Activated CD8-positive, alpha-beta T cell treated with anti-CD3 and anti-CD28 coated beads for 36 hours (primary cell): ENCODE measurements at regions not wholly inside any gene's neighbourhood (a gene's known extent, or its start where the extent isn't known, plus 50 kb on each side); places are given as distances from the start of the nearest gene placed in this dataset.

Source experiments
- ATAC-seq: fragments of 200-7000 bp; cut with Tn5 transposase; one replicate; pipeline ENCODE4 v1.10.0; 2021; ENCODE audit warnings: mild to moderate bottlenecking, moderate library complexity
- CTCF ChIA-PET: fragments of 350-600 bp; sonication (Branson Sonifier 250); formaldehyde crosslinking; loops from one replicate; lab custom pipeline; 2021; ENCODE audit warnings: antibody characterized with exemption; lab: Charles Lee
- POLR2A ChIA-PET: fragments of 350-600 bp; sonication (Branson Sonifier 250); formaldehyde crosslinking; loops from one replicate; lab custom pipeline; 2021; ENCODE audit warnings: antibody characterized with exemption; lab: Charles Lee
- DNase-seq: peaks from one replicate; pipeline ENCODE4 v3.0.0-alpha.2; 2020
- H3K27ac Mint-ChIP-seq: one replicate; pipeline ENCODE4 v1.8.0; 2021; ENCODE audit warnings: mild to moderate bottlenecking, mixed read lengths
- H3K27me3 Mint-ChIP-seq: one replicate; pipeline ENCODE4 v1.8.0; 2021; ENCODE audit warnings: mixed read lengths
- H3K36me3 Mint-ChIP-seq: one replicate; pipeline ENCODE4 v1.8.0; 2021; ENCODE audit warnings: low read depth, mixed read lengths
- H3K4me1 Mint-ChIP-seq: one replicate; pipeline ENCODE4 v1.8.0; 2021; ENCODE audit warnings: low read depth, mixed read lengths
- H3K4me3 Mint-ChIP-seq: one replicate; pipeline ENCODE4 v1.8.0; 2021; ENCODE audit warnings: mild to moderate bottlenecking, moderate library complexity, mixed read lengths
- H3K9me3 Mint-ChIP-seq: one replicate; pipeline ENCODE4 v1.8.0; 2021; ENCODE audit warnings: mixed read lengths
- CTCF ChIP-seq: fragments of 200-600 bp; IDR thresholded peaks from one replicate; pipeline ENCODE4 v1.8.0; 2022; ENCODE audit warnings: antibody characterized with exemption, mild to moderate bottlenecking
- intact Hi-C: fragments of 100-400 bp; cut with micrococcal nuclease; formaldehyde crosslinking; loops from one replicate; pipeline ENCODE4 v1.10.0; 2022

DNA sequence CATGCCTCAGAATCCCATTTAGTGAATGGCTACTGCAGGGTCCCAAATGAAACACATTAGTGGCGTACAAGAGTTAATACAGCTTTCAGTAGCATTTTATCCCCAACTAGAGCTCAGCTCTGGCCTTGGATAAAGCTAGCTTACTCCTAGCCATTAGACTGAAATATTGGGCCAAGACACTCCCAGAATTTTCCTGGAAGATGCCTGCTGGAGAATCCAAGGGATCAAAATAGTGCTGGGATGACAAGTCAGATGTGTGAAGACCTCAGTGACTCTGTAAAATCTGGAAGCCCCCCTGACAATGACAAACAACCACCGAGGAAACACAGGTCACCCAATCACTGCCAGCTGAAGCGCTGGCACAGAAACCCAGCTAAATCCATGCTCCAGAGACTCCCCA, 303.1 kb upstream of the SORL1-AS1 start:
- no peak for DNase-seq
- ChIA-PET CTCF (interaction anchor here (1.2 kb wide), 1 partner anchor 14 kb away, joined by 3 read pairs; no protein-coding TSS in a partner anchor), POLR2A (no interaction called here)
- H3K27me3 Mint-ChIP-seq: no peaks in the 10 kb centered on the region
- no peak overlapping the region for H3K27ac Mint-ChIP-seq
- ATAC-seq: no peak
- no peaks in the 10 kb centered on the region for H3K9me3 Mint-ChIP-seq
- no peak for TF ChIP-seq CTCF
- no peak overlapping the region for H3K4me3 Mint-ChIP-seq
- H3K4me1 Mint-ChIP-seq: no peaks in the 10 kb centered on the region
- intact Hi-C loops: no loop called here
- H3K36me3 Mint-ChIP-seq: no peaks in the 10 kb centered on the region

DNA sequence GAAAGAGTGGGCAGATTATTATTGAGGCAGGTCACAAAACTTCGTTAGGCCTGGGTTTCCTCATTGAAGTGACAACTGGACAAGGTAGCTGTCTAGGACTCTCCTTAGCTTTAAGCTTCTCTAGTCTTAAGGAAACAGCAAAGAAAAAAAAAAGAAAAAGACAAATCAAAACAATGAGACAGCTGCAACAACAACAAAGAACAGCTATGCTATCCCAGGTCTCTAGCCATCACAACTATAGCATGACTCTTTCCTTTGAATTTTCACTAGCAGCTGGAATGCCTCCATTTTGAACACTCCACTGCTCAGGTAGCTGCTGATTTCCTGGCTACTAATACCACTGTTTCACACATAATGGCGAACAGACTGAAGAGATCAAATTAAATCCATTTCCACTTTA, 302.4 kb upstream of the SORL1-AS1 start:
- ChIA-PET CTCF (interaction anchor here (1.2 kb wide), 1 partner anchor 13 kb away, joined by 3 read pairs; no protein-coding TSS in a partner anchor), POLR2A (interaction anchor here (1.0 kb wide), 1 partner anchor 75 kb away, joined by 3 read pairs; no protein-coding TSS in a partner anchor)
- Mint-ChIP-seq H3K4me3 (no peak overlapping the region), H3K27me3 (no peaks in the 10 kb centered on the region), H3K9me3 (no peaks in the 10 kb centered on the region), H3K27ac (no peak overlapping the region), H3K4me1 (no peaks in the 10 kb centered on the region), H3K36me3 (no peaks in the 10 kb centered on the region)
- no peak for ATAC-seq
- intact Hi-C loops: no loop called here
- DNase-seq: no peak
- no peak for TF ChIP-seq CTCF

DNA sequence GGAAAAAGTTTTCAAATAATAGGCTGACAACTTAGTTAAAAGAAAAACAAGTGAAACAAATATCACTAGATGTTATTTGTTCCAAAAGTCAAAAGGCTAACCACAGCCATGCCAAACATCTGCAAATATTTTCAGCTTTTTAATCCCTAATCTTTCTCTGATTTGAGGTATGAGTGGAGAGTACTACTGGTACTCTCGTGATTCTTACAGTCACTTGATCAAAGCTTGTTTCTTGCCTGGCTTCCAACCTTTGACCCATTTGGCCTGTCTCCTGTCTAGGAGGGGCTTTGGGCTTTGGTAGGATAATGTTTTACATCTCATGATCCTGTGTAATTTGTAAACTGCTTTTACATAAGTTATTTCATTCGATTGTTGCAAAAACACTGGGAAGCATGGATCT, 301.8 kb upstream of the SORL1-AS1 start:
- no peaks in the 10 kb centered on the region for H3K4me1 Mint-ChIP-seq
- H3K36me3 Mint-ChIP-seq: no peaks in the 10 kb centered on the region
- ATAC-seq: no peak
- intact Hi-C loops: no loop called here
- TF ChIP-seq CTCF: no peak
- DNase-seq: no peak
- H3K27me3 Mint-ChIP-seq: no peaks in the 10 kb centered on the region
- no peak overlapping the region for H3K4me3 Mint-ChIP-seq
- CTCF ChIA-PET: interaction anchor here (1.2 kb wide), 1 partner anchor 13 kb away, joined by 3 read pairs; no protein-coding TSS in a partner anchor
- POLR2A ChIA-PET: interaction anchor here (1.0 kb wide), 1 partner anchor 75 kb away, joined by 3 read pairs; no protein-coding TSS in a partner anchor
- H3K9me3 Mint-ChIP-seq: no peaks in the 10 kb centered on the region
- no peak overlapping the region for H3K27ac Mint-ChIP-seq

- Mint-ChIP-seq H3K36me3 (no peaks in the 10 kb centered on the region), H3K27me3 (no peaks in the 10 kb centered on the region), H3K27ac (no peak overlapping the region), H3K4me1 (no peaks in the 10 kb centered on the region), H3K4me3 (no peak overlapping the region), H3K9me3 (no peaks in the 10 kb centered on the region)
- ATAC-seq (no peak), DNase-seq (no peak)
- no peak for TF ChIP-seq CTCF
- intact Hi-C loops: no loop called here
- CTCF ChIA-PET: no interaction called here
- POLR2A ChIA-PET: no interaction called here
Measured at GRCh38 chr11:121749691-121750090, 296.9 kb upstream of the SORL1-AS1 start.

- no peak for ATAC-seq
- no peak for TF ChIP-seq CTCF
- peaks cover 5% of the 10 kb centered on the region for H3K9me3 Mint-ChIP-seq
- no peaks in the 10 kb centered on the region for H3K27me3 Mint-ChIP-seq
- H3K27ac Mint-ChIP-seq: no peak overlapping the region
- intact Hi-C loops: no loop called here
- no peak for DNase-seq
- H3K36me3 Mint-ChIP-seq: no peaks in the 10 kb centered on the region
- ChIA-PET POLR2A (no interaction called here), CTCF (no interaction called here)
- H3K4me3 Mint-ChIP-seq: no peak overlapping the region
- H3K4me1 Mint-ChIP-seq: no peaks in the 10 kb centered on the region
Measured at GRCh38 chr11:121748068-121748467, 295.3 kb upstream of the SORL1-AS1 start.
